GM21737 (cell line): ENCODE measurements at regions not wholly inside any gene's neighbourhood (a gene's known extent, or its start where the extent isn't known, plus 50 kb on each side); places are given as distances from the start of the nearest gene placed in this dataset.

Source experiments
- ATAC-seq: cut with Tn5 transposase; IDR thresholded peaks from one replicate; pipeline ENCODE4 v1.9.1; 2021; ENCODE audit warnings: mild to moderate bottlenecking, moderate library complexity; ENCODE audit not compliant: unreplicated experiment

GRCh38 chr5:125574491-125575044, 828.1 kb upstream of the ZNF608 start:
- no peak for ATAC-seq

- no peak for ATAC-seq
Measured at GRCh38 chr5:125575171-125575890, 828.9 kb upstream of the ZNF608 start.

GRCh38 chr5:125575891-125576505, 829.6 kb upstream of the ZNF608 start:
- no peak for ATAC-seq

- no peak for ATAC-seq
Measured at GRCh38 chr5:125576822-125577221, 830.4 kb upstream of the ZNF608 start.

GRCh38 chr5:125578551-125578950, 832.1 kb upstream of the ZNF608 start:
- ATAC-seq: no peak

- no peak for ATAC-seq
Measured at GRCh38 chr5:125579182-125579581, 832.7 kb upstream of the ZNF608 start.

- no peak for ATAC-seq
Measured at GRCh38 chr5:125581311-125581710, 834.9 kb upstream of the ZNF608 start.

GRCh38 chr5:125582352-125582751, 835.9 kb upstream of the ZNF608 start:
- ATAC-seq: no peak

- no peak for ATAC-seq
Measured at GRCh38 chr5:125583321-125584139, 837.1 kb upstream of the ZNF608 start.

GRCh38 chr5:125584140-125584520, 837.7 kb upstream of the ZNF608 start:
- ATAC-seq: no peak

- ATAC-seq: no peak
Measured at GRCh38 chr5:125587631-125588030, 835.6 kb upstream of the GRAMD2B start.

GRCh38 chr5:125592856-125593255, 830.4 kb upstream of the GRAMD2B start:
- no peak for ATAC-seq

- ATAC-seq: no peak
Measured at GRCh38 chr5:125595095-125595494, 828.1 kb upstream of the GRAMD2B start.

GRCh38 chr5:125595845-125596244, 827.4 kb upstream of the GRAMD2B start:
- ATAC-seq: no peak

- ATAC-seq: no peak
Measured at GRCh38 chr5:125597338-125597737, 825.9 kb upstream of the GRAMD2B start.

- no peak for ATAC-seq
Measured at GRCh38 chr5:125600559-125600958, 822.6 kb upstream of the GRAMD2B start.

- ATAC-seq: no peak
Measured at GRCh38 chr5:125602184-125602583, 821.0 kb upstream of the GRAMD2B start.

- ATAC-seq: no peak
Measured at GRCh38 chr5:125603321-125603720, 819.9 kb upstream of the GRAMD2B start.

GRCh38 chr5:125604104-125604503, 819.1 kb upstream of the GRAMD2B start:
- ATAC-seq: no peak

- ATAC-seq: no peak
Measured at GRCh38 chr5:125607018-125607417, 816.2 kb upstream of the GRAMD2B start.

GRCh38 chr5:125609011-125609410, 814.2 kb upstream of the GRAMD2B start:
- no peak for ATAC-seq

- ATAC-seq: no peak
Measured at GRCh38 chr5:125610892-125611291, 812.3 kb upstream of the GRAMD2B start.
